Activated CD8-positive, alpha-beta memory T cell treated with anti-CD3 and anti-CD28 coated beads, Interleukin-2, amount 50 U/mL, for 48 hours (primary cell): ENCODE measurements at regions not wholly inside any gene's neighbourhood (a gene's known extent, or its start where the extent isn't known, plus 50 kb on each side); places are given as distances from the start of the nearest gene placed in this dataset.
A peak's percentile ranks its signal among the peaks of the same experiment; 100 is the strongest.
"Not testable (repeated sequence)": the region's sequence is repeated elsewhere in the genome, so short reads cannot be mapped to it uniquely, and the experiment has no call there.

Experiments
- DNase-seq: peaks from one replicate; pipeline ENCODE4 v3.0.0-alpha.2; 2020

- no peak for DNase-seq
These were observed 61.2 kb downstream of the VIP start for GRCh38 chr6:152811785-152812184.

- no peak for DNase-seq
These were observed 64.8 kb downstream of the VIP start for GRCh38 chr6:152815230-152815872.

- DNase-seq = no peak
These were observed 65.5 kb downstream of the VIP start for GRCh38 chr6:152816055-152816454.

- DNase-seq = no peak
These were observed 70.9 kb downstream of the VIP start for GRCh38 chr6:152821525-152821924.

- DNase-seq = no peak
These were observed 74.1 kb downstream of the VIP start for GRCh38 chr6:152824666-152825065.

- no peak for DNase-seq
These were observed 77.8 kb downstream of the VIP start for GRCh38 chr6:152828431-152828830.

- not testable (repeated sequence) for DNase-seq
These were observed 83.8 kb downstream of the VIP start for GRCh38 chr6:152834366-152834765.

GRCh38 chr6:152836523-152836922, 85.9 kb downstream of the VIP start:
- DNase-seq = no peak

GRCh38 chr6:152845421-152845820, 94.8 kb downstream of the VIP start:
- no peak for DNase-seq

GRCh38 chr6:152846825-152847224, 96.2 kb downstream of the VIP start:
- no peak for DNase-seq

GRCh38 chr6:152848919-152849318, 98.3 kb downstream of the VIP start:
- no peak for DNase-seq

GRCh38 chr6:152854086-152854795, 103.6 kb downstream of the VIP start:
- DNase-seq = no peak

GRCh38 chr6:152858141-152858540, 107.5 kb downstream of the VIP start:
- no peak for DNase-seq

GRCh38 chr6:152859225-152859624, 108.6 kb downstream of the VIP start:
- DNase-seq = no peak

GRCh38 chr6:152863618-152864326, 113.2 kb downstream of the VIP start:
- peak; percentile 65 for DNase-seq

GRCh38 chr6:152874267-152874666, 108.6 kb downstream of the FBXO5 start:
- DNase-seq = no peak

- DNase-seq = no peak
These were observed 107.8 kb downstream of the FBXO5 start for GRCh38 chr6:152874846-152875568.

- DNase-seq = no peak
These were observed 103.2 kb downstream of the FBXO5 start for GRCh38 chr6:152879681-152880080.

- no peak for DNase-seq
These were observed 89.7 kb downstream of the FBXO5 start for GRCh38 chr6:152893187-152893586.

GRCh38 chr6:152896923-152897322, 85.9 kb downstream of the FBXO5 start:
- DNase-seq = no peak

- DNase-seq = peak; percentile 87
These were observed 84.9 kb downstream of the FBXO5 start for GRCh38 chr6:152897807-152898399.

- DNase-seq = no peak
These were observed 78.2 kb downstream of the FBXO5 start for GRCh38 chr6:152904678-152905077.
